ENCODE measurements at regions not wholly inside any gene's neighbourhood (a gene's known extent, or its start where the extent isn't known, plus 50 kb on each side); places are given as distances from the start of the nearest gene placed in this dataset.
"Not testable (repeated sequence)": the region's sequence is repeated elsewhere in the genome, so short reads cannot be mapped to it uniquely, and the experiment has no call there.

DNA sequence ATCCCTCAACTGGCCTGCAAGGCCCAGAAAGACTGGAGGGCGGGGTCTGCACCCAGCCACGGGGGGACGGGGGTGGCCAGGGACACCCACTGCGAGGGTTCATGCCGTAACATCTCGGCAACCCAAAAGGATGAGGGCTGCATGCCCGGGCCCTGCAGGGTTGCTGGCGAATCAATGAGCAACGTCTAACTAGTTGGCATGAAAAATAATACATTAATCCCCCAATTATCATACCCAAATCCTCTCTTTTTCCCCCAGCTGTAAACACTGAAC, 232.2 kb downstream of the TUBA3C start:
- DNase-seq (ENCODE audit: low spot score), result no peak

DNA sequence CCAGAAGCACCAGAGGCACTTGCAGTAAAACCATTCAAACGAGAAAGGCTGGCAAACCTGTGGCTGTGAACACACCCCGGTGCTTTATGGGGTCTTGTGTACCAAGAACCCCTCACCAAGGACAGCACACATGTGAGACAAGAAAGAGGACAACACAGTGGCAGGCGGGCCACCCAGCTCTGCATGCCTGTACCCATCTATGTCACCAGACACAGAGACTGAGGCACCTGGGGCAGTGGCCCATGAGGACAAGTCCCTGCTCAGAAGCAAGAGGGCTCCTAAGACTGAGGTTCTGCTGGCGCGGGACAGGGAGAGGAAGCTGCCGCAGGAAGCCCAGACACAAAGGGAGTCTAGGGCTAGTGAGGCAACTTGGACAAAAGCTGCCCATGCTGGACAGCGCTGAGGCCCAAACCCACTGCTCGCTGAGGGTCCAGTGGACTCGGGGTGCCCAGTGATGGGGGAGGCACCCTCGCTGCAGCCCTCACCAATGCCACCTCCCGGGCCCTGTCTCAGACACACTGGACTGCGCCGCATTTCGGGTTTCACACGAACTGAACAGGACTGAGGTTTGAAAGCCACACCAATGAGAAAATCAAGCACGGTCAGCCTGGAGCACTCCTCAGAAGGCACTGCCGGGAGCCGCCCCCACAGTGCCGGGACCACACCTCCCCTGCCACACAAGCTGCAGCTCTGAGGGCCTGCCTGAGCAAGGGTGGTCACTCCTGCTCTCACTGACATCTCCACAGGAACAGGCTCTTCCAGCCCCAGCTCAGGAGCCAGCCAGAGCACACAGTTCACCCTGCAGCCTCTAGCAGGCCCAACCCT, 232.7 kb downstream of the TUBA3C start:
- DNase-seq (ENCODE audit: low spot score), result no peak

DNA sequence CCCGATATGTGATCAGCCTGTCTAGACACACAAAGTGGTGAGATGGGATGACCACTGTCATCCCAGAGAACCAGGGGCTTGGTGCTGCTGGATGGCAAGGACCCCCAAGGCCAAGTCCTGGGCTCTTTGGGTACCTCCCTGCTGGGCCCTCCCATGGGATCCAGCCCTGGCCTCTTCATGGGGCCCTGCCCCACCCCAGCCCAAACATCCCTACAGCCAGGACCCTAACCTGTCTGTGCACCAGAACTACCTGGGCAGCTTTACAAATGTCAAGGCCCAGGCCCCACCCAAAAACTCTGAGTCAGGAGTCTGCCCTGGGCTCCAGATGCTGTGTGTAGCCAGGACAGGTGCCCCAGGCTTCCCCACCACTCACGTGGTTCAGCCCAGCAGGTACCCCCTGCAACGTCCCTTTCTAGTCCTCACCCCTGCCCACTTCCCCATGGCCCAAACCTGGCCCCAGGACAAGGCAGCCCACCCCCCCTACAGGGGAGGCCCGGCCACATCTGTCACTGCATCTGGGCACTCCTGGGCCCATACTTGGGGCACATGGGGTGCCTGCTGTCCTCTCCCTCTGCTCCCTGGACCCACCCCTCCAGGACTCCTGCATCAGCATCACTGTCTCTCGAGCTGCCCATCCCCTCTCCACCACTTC, 233.5 kb downstream of the TUBA3C start:
- no peak for DNase-seq (ENCODE audit: low spot score)

DNA sequence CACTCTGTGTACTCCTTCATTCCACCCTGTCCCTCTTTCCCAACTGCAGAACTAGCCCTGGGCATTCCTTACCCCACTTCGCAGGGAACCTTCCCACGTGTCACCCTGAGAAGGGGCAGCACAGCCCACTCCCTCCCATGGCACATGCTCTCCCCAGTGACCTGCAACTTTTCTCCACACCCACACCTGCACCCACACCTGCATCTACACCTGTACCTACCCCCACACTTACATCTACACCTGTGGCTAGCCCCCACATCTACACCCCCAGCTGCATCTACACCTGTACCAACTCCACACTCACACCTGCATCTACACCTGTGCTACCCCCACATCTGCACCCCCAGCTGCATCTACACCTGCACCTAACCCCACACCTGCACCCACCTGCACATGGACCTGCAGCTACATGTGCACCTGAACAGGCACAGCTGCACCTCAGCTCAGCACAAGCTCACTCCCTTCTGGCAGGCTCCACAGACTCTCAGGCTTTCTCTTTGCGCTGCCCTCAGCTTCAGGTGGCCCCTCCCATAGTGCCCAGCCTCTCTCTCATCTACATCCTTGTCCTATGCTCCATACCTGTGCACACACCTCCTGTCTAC, 234.1 kb downstream of the TUBA3C start:
- no peak for DNase-seq (ENCODE audit: low spot score)

DNA sequence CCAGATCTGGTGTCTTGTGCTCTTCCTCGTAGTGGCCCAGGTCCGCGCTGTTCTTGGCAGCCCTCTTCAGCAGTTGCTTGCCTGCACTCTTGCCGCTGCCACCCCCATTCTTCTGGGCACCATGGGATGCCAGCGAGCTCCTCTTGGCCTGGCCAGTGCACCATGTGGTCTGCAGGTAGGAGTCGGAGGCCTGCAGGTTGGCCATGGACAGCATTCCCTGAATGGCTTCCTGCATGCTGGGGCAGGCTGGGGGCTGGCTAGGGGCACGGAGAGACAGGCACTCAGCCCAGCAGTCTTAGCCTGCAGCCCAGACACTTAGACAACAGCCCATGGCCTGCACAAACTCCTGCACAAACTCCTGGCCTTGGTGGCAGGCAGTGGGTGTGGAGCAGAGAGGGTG, 234.9 kb downstream of the TUBA3C start:
- no peak for DNase-seq (ENCODE audit: low spot score)

DNA sequence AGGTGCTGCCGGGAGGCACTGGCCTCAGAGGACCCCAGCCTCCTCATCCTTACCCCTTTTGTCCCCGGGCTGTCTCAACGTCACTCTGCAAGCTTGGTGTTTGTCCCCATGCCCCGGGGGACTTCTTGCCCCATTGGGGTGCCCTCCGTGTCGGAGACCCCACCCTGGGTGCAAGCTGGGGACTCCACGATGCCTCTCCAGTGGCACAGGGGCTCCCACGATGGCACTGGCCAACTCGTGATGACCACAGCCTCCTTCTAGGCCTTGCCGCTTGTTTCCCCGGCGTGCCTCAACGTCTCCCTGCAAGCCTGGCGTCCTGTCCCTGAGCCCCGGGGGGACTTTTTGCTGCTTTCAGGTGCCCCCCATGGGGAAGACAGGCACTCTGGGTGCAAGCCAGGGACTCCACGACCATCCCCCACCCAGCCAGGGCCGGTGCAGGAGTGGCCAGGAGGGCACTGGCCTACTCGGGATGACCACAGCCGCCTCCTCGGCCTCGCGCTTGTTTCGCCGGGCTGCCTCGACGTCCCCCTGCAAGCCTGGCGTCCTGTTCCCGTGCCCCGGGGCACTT, 237.0 kb downstream of the TUBA3C start:
- DNase-seq (ENCODE audit: low spot score), result no peak

DNA sequence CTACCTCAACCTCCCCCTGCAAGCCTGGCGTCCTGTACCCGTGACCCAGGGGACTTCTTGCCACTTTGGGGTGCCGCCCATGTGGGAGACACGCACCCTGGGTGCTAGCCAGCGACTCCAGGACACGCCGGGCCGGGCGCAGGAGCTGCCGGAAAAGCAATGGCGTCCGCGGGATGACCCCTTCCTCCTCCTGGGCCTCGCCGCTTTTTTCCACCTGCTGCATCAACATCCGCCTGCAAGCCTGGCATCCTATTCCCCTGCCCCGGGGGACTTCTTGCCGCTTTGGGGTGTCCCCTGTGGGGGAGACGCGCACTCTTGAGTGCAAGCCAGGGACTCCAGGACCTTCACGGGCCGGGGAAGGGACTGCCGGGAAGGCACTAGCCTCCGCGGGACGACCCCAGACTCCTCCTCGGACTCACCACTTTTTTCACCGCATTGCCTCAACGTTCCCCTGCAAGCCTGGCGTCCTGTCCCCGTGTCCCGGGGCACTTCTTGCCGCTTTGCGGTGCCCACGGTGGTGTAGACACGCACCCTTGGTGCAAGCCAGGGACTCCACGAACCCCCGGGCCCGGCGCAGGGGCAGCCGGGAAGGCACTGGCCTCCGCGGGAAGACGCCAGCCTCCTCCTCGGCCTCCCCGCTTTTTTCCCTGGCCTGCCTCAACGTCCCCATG, 237.8 kb downstream of the TUBA3C start:
- DNase-seq (ENCODE audit: low spot score), result no peak

DNA sequence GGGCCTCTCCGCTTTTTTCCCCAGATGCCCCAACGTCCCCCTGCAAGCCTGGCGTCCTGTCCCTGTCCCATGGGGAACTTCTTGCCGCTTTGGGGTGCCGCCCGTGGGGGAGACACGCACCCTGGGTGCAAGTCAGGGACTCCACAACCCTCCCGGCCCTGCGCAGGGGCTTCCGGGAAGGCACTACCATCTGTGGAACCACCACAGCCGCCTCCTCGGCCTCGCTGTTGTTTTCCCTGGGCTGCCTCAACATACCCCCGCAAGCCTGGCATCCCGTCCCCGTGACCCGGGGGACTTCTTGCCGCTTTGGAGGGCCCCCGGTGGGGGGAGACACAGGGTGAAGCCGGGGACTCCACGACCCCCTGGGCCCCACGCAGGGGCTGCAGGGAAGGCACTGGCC, 238.4 kb downstream of the TUBA3C start:
- DNase-seq (ENCODE audit: low spot score), result no peak

DNA sequence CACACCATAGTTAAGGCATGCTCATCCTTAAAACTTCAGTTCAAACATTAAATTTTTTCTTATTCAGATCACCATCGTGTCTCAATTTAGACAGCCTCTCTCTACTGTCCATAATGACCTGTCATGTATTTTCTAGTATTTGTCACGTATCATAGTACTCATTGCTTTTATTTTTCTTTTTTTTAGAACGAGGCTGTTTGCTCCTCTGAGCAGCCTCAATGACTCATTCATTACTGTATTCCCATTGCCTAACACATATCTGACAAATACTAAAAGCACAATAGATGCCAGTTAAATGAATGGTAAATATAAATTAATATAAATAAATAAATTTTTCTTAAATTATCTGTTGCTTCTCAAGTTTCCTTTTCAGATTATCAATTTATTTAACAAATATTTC, 245.5 kb downstream of the TUBA3C start:
- DNase-seq (ENCODE audit: low spot score), result no peak

DNA sequence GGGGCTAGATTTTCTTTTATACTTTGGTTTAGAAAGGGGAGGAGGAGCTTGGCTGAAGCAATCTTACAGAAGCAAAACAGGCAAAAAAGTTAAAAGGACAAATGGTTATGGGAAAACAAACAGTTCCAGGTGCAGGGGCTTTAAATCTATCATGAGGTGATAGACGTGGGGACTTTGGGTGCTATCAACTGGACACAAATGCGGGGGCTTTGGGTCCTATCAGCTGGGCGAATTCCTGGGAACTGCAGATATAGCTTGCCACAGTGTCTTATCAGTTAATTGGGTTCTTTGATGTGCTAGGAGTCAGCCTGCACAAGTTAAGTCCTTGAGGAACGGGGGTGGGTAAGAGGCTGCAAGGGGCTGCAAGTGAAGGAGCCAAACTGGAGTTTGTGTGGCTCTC, 260.6 kb downstream of the TUBA3C start:
- no peak for DNase-seq (ENCODE audit: low spot score)

DNA sequence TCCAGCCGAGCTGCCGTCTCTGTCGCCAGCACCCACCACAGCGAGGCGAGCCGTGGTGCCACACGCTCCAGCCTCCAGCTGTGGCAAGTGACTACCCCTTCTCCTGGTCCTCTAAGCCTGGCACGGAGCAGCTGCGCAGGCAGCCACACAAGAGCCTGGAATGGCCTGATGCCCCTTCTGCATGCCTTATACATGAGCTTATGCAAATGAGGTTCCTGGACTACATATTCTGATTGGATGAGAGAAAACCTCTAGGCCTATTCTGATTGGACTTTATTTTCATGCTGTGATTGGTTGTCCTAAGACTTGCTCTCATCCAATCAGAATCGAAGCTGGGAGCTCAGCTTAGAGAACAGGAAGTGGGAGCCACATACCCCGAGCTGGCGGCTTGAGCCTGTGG, 276.5 kb downstream of the TUBA3C start:
- DNase-seq (ENCODE audit: low spot score), result not testable (repeated sequence)

DNA sequence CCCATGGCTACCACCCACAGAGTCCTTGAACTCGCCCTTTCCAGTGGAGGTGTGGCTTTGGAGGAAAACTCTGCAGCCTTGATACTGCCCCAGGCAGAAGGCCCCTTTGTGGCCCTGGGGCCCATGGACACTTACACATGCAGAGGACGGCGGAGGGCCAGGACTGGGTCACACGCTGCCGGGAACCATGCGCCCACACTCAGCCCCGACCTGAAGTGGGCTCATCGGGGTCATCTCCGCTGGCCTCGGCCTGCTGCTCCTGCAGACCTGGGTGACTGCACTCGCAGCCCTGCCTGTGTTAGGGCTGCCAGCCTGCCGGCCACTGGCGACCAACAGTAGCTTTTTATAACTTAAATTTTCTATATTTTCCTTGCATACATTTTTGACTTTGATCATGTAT, 286.2 kb downstream of the TUBA3C start:
- not testable (repeated sequence) for DNase-seq (ENCODE audit: low spot score)

DNA sequence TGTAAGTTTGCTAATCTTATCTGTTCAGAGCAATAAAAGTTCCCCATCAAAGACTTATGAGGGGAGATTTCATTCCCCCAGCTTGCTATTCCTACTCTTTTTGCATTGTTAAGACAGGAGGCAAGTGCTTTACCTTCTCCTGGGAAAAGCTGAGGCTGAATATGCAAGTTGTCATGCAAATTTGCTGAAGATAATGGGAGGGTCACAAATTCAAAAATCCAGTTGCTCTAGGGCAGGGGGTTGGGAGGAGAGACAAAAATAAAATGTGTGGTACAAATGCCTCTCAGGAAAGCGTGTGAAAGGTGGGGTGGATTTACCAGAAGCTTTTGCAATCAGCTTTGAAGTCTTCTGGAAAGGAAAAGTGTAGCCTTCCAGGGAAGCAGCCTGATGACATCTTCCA, 290.4 kb downstream of the TUBA3C start:
- not testable (repeated sequence) for DNase-seq (ENCODE audit: low spot score)

DNA sequence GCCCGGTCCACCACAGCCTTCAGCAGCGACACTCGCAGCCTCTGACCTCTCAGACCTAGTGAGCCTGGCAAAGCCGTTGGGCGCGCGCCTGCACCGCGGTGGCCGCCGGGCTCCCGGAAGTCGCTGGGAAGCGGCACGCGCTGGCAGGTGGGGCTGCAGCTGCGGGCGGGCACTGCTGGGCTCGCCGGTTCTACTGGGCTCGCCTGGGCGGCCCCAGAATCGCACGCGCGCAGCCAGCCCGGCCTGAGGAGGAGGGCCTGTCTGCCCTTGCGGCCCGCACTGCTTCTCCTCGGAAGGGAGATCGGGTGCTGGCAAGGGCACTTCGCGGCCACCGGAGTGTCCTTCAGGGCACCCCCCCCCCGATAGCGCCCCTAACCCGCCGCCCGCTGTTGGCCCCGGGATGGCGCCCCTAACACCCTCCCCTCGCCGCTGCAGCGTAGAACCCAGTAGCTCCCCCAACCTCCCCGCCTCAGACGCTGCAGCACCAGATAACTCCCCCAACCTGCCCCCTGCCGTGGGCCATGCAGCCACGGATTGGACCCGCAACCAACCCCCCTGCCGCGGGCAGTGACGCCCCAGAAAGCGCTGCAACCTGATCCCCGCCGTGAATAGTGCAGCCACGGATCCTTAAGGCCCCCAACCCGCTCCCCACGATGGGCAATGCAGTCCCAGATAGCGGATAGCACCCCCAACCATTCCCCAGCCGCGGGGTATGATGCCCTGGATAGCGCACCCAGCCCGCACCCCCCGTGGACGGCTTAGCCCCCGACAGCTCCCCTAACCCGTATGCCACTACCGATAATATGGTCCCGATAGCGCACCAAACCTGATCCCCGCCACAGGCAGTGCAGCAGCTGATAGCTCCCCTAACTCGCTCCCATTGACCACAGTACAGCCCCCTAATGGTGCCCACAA, 306.5 kb downstream of the TUBA3C start:
- not testable (repeated sequence) for DNase-seq (ENCODE audit: low spot score)

DNA sequence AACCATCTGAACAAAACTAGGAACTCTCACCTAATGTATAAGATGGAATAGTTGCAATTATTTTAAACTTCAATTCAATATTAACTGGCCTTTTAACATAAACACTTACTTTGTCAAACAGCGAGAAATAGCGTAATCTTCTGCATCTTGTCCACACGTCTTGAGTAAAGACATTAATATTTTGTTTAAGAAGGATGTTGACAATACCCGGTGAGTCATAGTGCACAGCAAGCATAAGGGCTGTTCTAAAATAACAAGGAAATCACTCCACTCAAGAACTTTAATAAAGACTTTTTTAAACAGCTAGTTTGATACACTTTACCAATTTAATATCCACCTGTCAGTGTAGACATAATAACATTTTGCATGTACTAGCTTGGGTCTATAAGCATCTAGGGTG, 311.1 kb downstream of the TUBA3C start:
- not testable (repeated sequence) for DNase-seq (ENCODE audit: low spot score)

DNA sequence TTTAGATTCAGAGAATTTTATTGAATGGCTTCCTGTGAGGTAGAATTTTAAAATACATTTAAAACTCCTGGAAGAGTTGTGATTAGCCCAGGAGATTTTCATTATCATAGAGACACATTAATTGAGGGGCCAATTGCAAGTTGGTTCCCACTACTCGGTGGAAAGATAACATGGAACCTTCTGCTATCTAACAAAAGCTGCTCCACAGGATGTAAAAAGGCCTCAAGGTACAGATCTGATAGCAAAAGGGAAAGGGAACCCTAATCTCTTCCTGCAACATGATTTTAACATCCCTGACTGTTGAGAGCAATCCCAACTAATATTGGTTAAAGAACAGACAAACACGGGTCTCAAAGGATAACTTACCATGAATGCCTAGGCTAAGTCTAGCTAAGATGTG, 312.3 kb downstream of the TUBA3C start:
- DNase-seq (ENCODE audit: low spot score), result not testable (repeated sequence)

DNA sequence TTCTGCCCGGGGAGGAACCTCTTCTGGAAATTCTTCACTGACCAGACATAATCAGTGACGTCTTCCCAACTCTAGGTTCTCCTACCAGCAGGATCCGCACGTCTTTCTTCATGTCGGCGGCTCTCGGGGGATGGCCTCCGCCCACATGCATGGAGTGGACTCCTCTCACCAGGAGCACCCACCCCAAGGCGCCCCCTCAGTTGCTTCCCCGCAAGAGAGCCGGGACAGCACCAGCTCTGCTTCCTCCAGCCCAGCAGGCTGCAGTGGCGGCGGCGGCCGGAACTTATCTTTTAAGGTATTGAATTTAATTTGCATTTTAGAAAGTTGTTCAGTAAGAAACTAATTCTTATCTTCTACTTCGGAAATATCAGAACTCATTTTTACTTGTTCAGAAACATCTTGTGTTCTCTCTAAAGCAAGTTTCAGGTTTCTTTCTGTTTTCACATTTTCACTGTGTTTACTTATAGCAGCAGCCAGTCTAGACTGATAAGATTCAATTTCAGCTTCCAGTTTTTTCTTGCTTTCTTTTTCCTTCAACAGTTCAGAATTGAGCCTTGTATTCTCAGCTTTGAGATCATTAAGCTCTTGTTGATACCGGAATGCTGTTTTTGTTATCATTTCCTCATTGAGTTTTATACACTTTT, 343.5 kb downstream of the TUBA3C start:
- DNase-seq (ENCODE audit: low spot score), result not testable (repeated sequence)

DNA sequence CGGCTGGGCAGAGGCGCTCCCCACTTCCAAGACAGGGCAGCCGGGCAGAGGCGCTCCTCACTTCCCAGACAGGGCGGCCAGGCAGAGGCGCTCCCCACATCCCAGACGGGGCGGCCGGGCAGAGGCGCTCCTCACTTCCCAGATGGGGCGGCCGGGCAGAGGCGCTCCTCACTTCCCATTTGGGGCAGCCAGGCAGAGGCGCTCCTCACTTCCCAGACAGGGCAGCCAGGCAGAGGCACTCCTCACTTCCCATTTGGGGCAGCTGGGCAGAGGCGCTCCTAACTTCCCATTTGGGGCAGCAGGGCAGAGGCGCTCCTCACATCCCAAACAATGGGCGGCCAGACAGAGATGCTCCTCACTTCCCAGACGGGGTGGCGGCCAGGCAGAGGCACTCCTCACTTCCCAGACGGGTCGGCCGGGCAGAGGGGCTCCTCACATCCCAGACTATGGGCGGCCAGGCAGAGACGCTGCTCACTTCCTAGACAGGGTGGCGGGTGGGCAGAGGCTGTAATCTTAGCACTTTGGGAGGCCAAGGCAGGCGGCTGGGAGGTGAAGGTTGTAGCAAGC, 344.4 kb downstream of the TUBA3C start:
- not testable (repeated sequence) for DNase-seq (ENCODE audit: low spot score)

DNA sequence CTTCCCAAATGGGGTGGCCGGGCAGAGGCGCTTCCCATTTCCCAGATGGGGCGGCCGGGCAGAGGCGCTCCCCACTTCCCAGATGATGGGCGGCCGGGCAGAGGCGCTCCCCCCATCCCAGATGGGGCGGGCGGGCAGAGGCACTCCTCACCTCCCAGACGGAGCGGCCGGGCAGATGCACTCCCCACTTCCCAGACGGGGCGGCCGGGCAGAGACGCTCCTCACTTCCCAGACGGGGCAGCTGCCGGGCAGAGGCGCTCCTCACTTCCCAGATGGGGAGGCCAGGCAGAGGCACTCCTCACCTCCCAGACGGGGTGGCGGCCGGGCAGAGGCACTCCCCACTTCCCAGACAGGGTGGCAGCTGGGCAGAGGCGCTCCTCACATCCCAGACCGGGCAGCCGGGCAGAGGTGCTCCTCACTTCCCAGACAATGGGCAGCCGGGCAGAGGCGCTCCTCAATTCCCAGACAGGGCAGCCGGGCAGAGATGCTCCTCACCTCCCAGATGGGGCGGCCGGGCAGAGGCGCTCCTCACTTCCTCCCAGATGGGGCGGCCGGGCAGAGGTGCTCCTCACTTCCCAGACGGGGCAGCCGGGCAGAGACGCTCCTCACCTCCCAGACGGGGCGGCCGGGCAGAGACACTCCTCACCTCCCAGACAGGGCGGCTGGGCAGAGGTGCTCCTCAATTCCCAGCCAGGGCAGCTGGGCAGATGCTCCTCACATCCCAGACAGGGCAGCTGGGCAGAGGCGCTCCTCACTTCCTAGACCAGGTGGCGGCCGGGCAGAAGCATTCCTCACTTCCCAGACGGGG, 345.0 kb downstream of the TUBA3C start:
- not testable (repeated sequence) for DNase-seq (ENCODE audit: low spot score)

Measured in SK-N-DZ (cell line).